Erythroblast (primary cell): ENCODE measurements at regions not wholly inside any gene's neighbourhood (a gene's known extent, or its start where the extent isn't known, plus 50 kb on each side); places are given as distances from the start of the nearest gene placed in this dataset.

Source experiments
- DNase-seq, 2 experiments: peaks; one replicate each; lab custom pipeline; 2025; lab: John Stamatoyannopoulos, UW
- GATA1 ChIP-seq: IDR thresholded peaks from 2 replicates; pipeline ENCODE4 v1.6.1; 2011; ENCODE audit warnings: low read depth, mild to moderate bottlenecking, control low read depth, low read length, moderate library complexity
- POLR2A ChIP-seq: IDR thresholded peaks from 2 replicates; pipeline ENCODE4 v1.6.1; 2011; ENCODE audit warnings: mild to moderate bottlenecking, low read length

DNA sequence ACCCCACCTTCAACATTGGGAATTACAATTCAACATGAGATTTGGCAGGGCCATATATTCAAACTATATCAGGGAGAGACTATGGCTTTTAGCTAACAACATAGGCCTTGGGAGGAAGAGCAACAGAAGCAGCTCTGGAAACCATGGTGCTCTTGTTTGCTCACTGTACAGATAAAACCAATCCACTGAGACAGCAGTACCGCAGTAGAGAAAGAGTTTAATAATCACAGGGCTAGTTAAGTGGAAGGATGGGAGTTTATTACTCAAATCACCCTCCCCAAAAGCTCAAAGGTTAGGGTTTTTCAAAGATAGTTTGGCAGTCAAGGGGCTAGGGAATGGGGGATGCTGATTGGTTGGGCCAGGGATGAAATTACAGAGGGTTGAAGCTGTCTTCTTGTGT lies 52.7 kb upstream of the CRHR1 start:
- DNase-seq, result no peak
- TF ChIP-seq GATA1 (no peak), POLR2A (no peak)

DNA sequence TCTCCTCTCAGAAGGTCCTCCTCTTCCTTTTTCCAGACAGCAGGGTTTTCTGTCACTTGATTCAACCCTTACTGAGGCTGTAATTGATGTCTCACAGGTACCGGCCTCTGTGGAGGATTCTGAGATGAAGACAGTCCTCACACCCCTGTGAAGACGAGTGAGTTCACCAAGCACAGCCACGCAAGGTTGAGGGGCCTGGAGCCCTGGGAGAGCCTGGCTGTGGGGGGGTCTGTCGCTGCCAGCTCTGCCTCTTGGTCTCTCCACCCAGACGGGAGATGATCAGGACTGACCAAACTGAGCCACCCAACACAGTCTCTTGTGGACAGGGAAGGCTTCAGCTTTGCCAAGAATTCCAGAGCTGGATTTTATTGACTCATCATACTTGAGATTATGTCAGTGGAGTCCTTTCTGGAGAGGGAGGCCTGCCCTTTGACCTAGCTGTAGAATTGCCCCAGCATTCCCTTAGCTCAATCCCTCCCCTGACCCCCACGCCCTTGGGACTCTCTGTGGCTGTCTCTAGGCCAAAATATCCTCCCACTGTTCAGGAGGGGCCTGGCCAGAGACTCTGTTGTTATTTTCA lies 51.1 kb upstream of the CRHR1 start:
- TF ChIP-seq GATA1 (no peak), POLR2A (no peak)
- no peak for DNase-seq

GRCh38 chr17:45733781-45734180 lies 50.3 kb upstream of the CRHR1 start:
- TF ChIP-seq GATA1 (no peak), POLR2A (no peak)

More at GRCh38 chr17:45733781-45734180, 50.3 kb upstream of the CRHR1 start:
- no peak for DNase-seq
